ENCODE measurements at regions not wholly inside any gene's neighbourhood (a gene's known extent, or its start where the extent isn't known, plus 50 kb on each side); places are given as distances from the start of the nearest gene placed in this dataset.

GRCh38 chr10:105763611-105764010 is 1122.5 kb downstream of the SORCS3 start:
- CTCF ChIA-PET, result no interaction called here
- H3K36me3 Mint-ChIP-seq, result no peaks in the 10 kb centered on the region

More at GRCh38 chr10:105763611-105764010, 1122.5 kb downstream of the SORCS3 start:
- DNase-seq (ENCODE audit: low spot score), result no peak
- POLR2A ChIA-PET, result no interaction called here
- no peak for ATAC-seq
- Mint-ChIP-seq H3K9me3 (peaks cover 4% of the 10 kb centered on the region; the same call in 1 of the 2 replicates), H3K4me1 (peaks cover 6% of the 10 kb centered on the region; the same call in 1 of the 2 replicates), H3K27me3 (ENCODE audit: low read depth) (no peaks in the 10 kb centered on the region), H3K27ac (no peak overlapping the region), H3K4me3 (no peak overlapping the region)
- no peak for TF ChIP-seq ESRRA (CRISPR knock-in tag; IDR thresholded peaks at IDR 0.05; ENCODE audit: borderline replicate concordance)
- no peak for TF ChIP-seq ELF4 (CRISPR knock-in tag; IDR thresholded peaks at IDR 0.05; ENCODE audit: low read depth)
- TF ChIP-seq ZMAT4 (CRISPR knock-in tag; IDR thresholded peaks at IDR 0.05), result no peak
- TF ChIP-seq ZNF396 (CRISPR knock-in tag; IDR thresholded peaks at IDR 0.05; ENCODE audit: borderline replicate concordance), result no peak
- TF ChIP-seq JUN (CRISPR knock-in tag; IDR thresholded peaks at IDR 0.05), result no peak
- no peak for TF ChIP-seq PREB (CRISPR knock-in tag; IDR thresholded peaks at IDR 0.05; ENCODE audit: borderline replicate concordance)
- TF ChIP-seq NR1H2 (CRISPR knock-in tag; IDR thresholded peaks at IDR 0.05), result no peak
- TF ChIP-seq NFATC4 (CRISPR knock-in tag; IDR thresholded peaks at IDR 0.05), result no peak
- no peak for TF ChIP-seq SP1 (CRISPR knock-in tag; conservative IDR thresholded peaks at IDR 0.05)
- no peak for TF ChIP-seq HMGA2 (CRISPR knock-in tag; IDR thresholded peaks at IDR 0.05)
- TF ChIP-seq TCF7 (CRISPR knock-in tag; IDR thresholded peaks at IDR 0.05; ENCODE audit: low read depth), result no peak
- TF ChIP-seq E2F5 (CRISPR knock-in tag; IDR thresholded peaks at IDR 0.05), result no peak
- no peak for TF ChIP-seq STAT6 (CRISPR knock-in tag; conservative IDR thresholded peaks at IDR 0.05; ENCODE audit: low read depth)
- no peak for TF ChIP-seq ZNF425 (CRISPR knock-in tag; conservative IDR thresholded peaks at IDR 0.05)
- no peak for TF ChIP-seq ZNF532 (CRISPR knock-in tag; IDR thresholded peaks at IDR 0.05; ENCODE audit: borderline replicate concordance)
- TF ChIP-seq GABPB1 (CRISPR knock-in tag; IDR thresholded peaks at IDR 0.05), result no peak
- no peak for TF ChIP-seq TEAD1 (CRISPR knock-in tag; IDR thresholded peaks at IDR 0.05)
- no peak for TF ChIP-seq IRF2 (CRISPR knock-in tag; IDR thresholded peaks at IDR 0.05; ENCODE audit: borderline replicate concordance, low read depth)
- TF ChIP-seq FOXK1 (CRISPR knock-in tag; IDR thresholded peaks at IDR 0.05), result no peak
